Endothelial cell of umbilical vein (primary cell): ENCODE measurements at regions not wholly inside any gene's neighbourhood (a gene's known extent, or its start where the extent isn't known, plus 50 kb on each side); places are given as distances from the start of the nearest gene placed in this dataset.

Experiments
- BruUV-seq: library from RNA; stranded (reverse); fragments of 400-500 nt; replicated peaks from 2 replicates; lab custom pipeline; 2021; lab: Mats Ljungman, UMichigan
- CTCF ChIA-PET: fragments of 300-600, 350-600 bp; sonication (Branson Sonifier 250); formaldehyde crosslinking; loops from one replicate; lab custom pipeline; 2021; ENCODE audit warnings: antibody characterized with exemption, inconsistent platforms; lab: Charles Lee
- POLR2A ChIA-PET: fragments of 300-600, 350-600 bp; sonication (Branson Sonifier 250); formaldehyde crosslinking; loops from one replicate; lab custom pipeline; 2021; ENCODE audit warnings: antibody characterized with exemption, inconsistent platforms; lab: Charles Lee
- DNase-seq: peaks from one replicate; pipeline ENCODE4 v3.0.0-alpha.2; 2011; ENCODE audit warnings: low read depth, low spot score
- FAIRE-seq: peaks from 2 replicates; lab custom pipeline; 2011; peaks lifted over from hg19 to GRCh38; lab: Jason Lieb, UNC
- H2AFZ ChIP-seq: 2 replicates; pipeline ENCODE4 v1.6.0; 2012; ENCODE audit warnings: low read depth, low read length, control low read depth, inconsistent platforms
- H3K27ac ChIP-seq: 2 replicates; pipeline ENCODE4 v1.5.1; 2011; ENCODE audit warnings: low read depth, mild to moderate bottlenecking, control low read depth, low read length, moderate library complexity; ENCODE audit not compliant: insufficient read depth
- H3K27me3 ChIP-seq, 2 experiments: 2 replicates each; pipeline versions ENCODE4 v1.6.0 to v1.6.1; 2011; ENCODE audit warnings: low read length in 2 of 2, mixed read lengths in 1 of 2; ENCODE audit not compliant: control insufficient read depth in 2 of 2, insufficient read depth in 2 of 2
- H3K36me3 ChIP-seq, 2 experiments: 2 replicates in 1 of 2; 3 replicates in 1 of 2; pipeline ENCODE4 v1.5.1; 2011; ENCODE audit warnings: low read length in 2 of 2, mild to moderate bottlenecking in 1 of 2, moderate library complexity in 1 of 2; ENCODE audit not compliant: control insufficient read depth in 2 of 2, insufficient read depth in 2 of 2; ENCODE audit errors: extremely low read depth in 1 of 2
- H3K4me1 ChIP-seq: 3 replicates; pipeline ENCODE4 v1.5.1; 2011; ENCODE audit warnings: mild to moderate bottlenecking, low read length; ENCODE audit not compliant: control insufficient read depth, insufficient read depth; ENCODE audit errors: extremely low read depth
- H3K4me2 ChIP-seq: 2 replicates; pipeline ENCODE4 v1.6.1; 2011; ENCODE audit warnings: low read length, control low read depth, mixed read lengths; ENCODE audit not compliant: insufficient read depth
- H3K4me3 ChIP-seq, 3 experiments: fragments of 200-600 bp in 1 of 3; sonication (generic), shearing (Covaris generic) in 1 of 3; replicated peaks in 1 of 3; 2 replicates each; pipeline ENCODE4 v1.5.1; 2011 to 2016; ENCODE audit warnings: control low read depth in 3 of 3, low read length in 3 of 3, mild to moderate bottlenecking in 2 of 3, inconsistent platforms in 1 of 3, low read depth in 1 of 3, moderate library complexity in 1 of 3; ENCODE audit not compliant: insufficient read depth in 1 of 3
- H3K79me2 ChIP-seq: 2 replicates; pipeline ENCODE4 v1.6.0; 2012; ENCODE audit warnings: low read length, inconsistent platforms; ENCODE audit not compliant: control insufficient read depth, insufficient read depth
- H3K9ac ChIP-seq: replicated peaks from 2 replicates; pipeline ENCODE3; 2011; ENCODE audit warnings: low read length, control low read depth; ENCODE audit not compliant: insufficient read depth; ENCODE audit errors: extremely low read depth
- H3K9me1 ChIP-seq: replicated peaks from 3 replicates; pipeline ENCODE4 v1.6.0; 2011; ENCODE audit warnings: mild to moderate bottlenecking, low read length; ENCODE audit not compliant: control insufficient read depth, insufficient read depth; ENCODE audit errors: extremely low read depth
- H3K9me3 ChIP-seq: replicated peaks from 2 replicates; pipeline ENCODE4 v1.5.1; 2012; ENCODE audit warnings: low read length, inconsistent platforms; ENCODE audit not compliant: control insufficient read depth, insufficient read depth
- H4K20me1 ChIP-seq: replicated peaks from 2 replicates; pipeline ENCODE3; 2011; ENCODE audit warnings: mild to moderate bottlenecking, low read length; ENCODE audit not compliant: control insufficient read depth, insufficient read depth; ENCODE audit errors: extremely low read depth
- FOS ChIP-seq: IDR thresholded peaks from 2 replicates; pipeline ENCODE4 v1.6.1; 2011; ENCODE audit warnings: mild to moderate bottlenecking, low read length, moderate library complexity, borderline replicate concordance; ENCODE audit not compliant: insufficient read depth
- GATA2 ChIP-seq: IDR thresholded peaks from 2 replicates; pipeline ENCODE4 v1.7.0; 2011; ENCODE audit warnings: low read depth, mild to moderate bottlenecking, moderate library complexity, mixed read lengths, low read length; ENCODE audit not compliant: insufficient read length, insufficient read depth
- MYC ChIP-seq: IDR thresholded peaks from one replicate; pipeline ENCODE4 v1.6.1; 2011; ENCODE audit warnings: mild to moderate bottlenecking, low read depth, low read length
- POLR2A ChIP-seq: IDR thresholded peaks from 2 replicates; pipeline ENCODE4 v1.6.1; 2012; ENCODE audit warnings: low read depth, mild to moderate bottlenecking, control low read depth, low read length
- POLR2AphosphoS5 ChIP-seq: IDR thresholded peaks from 2 replicates; pipeline ENCODE4 v1.6.1; 2012; ENCODE audit warnings: low read depth, mild to moderate bottlenecking, control low read depth, low read length, moderate library complexity; ENCODE audit not compliant: insufficient read depth
- dilution Hi-C: fragments of 300-500 bp; cut with MboI; formaldehyde crosslinking; loops from one replicate; pipeline ENCODE4 v1.15.0; 2019; ENCODE audit warnings: low sequenced_read_pairs; ENCODE audit not compliant: extremely low pct_ligation_motif_present
- intact Hi-C: fragments of 100-400 bp; cut with micrococcal nuclease; formaldehyde crosslinking; loops from one replicate; pipeline ENCODE4 v1.10.0; 2022
- TF ChIP-seq, protein P1 (sequence below): IDR thresholded peaks from 2 replicates; pipeline ENCODE4 v1.6.1; 2011; ENCODE audit not compliant: insufficient read depth, insufficient read length
- TF ChIP-seq, protein P2 (sequence below), 2 donors: IDR thresholded peaks; 1 replicate in 1 of 2; 2 replicates in 1 of 2; pipeline ENCODE4 v1.5.1; 2011; ENCODE audit warnings: low read length in 2 of 2, mild to moderate bottlenecking in 2 of 2, moderate library complexity in 2 of 2, control low read depth in 1 of 2, inconsistent platforms in 1 of 2, low read depth in 1 of 2; ENCODE audit not compliant: insufficient read depth in 1 of 2; ENCODE audit errors: extremely low read depth in 1 of 2

DNA sequence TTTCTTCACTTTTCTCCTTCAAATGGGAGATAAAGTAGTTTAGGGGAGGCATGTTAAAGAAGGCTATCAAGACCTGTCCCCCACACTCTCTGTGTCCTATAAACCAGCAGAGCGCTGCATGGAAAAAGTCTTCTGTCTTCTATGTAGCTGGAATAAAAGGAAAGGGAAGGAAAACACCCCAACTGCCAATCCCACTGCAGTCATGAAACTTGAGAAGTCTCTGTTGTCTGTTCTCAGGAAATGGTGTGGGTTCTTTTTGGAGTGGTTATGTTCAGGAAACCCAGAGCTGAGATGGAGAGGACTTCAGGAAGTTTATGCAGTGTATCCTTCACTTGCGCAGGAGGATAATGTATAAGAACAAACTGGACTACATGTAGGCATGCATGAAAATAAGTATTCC lies 274.3 kb downstream of the GAS1 start:
- Histone ChIP-seq H3K79me2 (no peaks in the 10 kb centered on the region), H3K9ac (no peak overlapping the region), H3K9me1 (no peaks in the 10 kb centered on the region), H3K9me3 (no peaks in the 10 kb centered on the region), H3K4me3 (no peak overlapping the region), H2AFZ (no peak overlapping the region), H3K27me3 (no peaks in the 10 kb centered on the region), H3K4me1 (no peaks in the 10 kb centered on the region), H4K20me1 (no peaks in the 10 kb centered on the region), H3K4me2 (no peak overlapping the region), H3K36me3 (no peaks in the 10 kb centered on the region), H3K27ac (no peak overlapping the region)
- dilution Hi-C loops (no loop called here), intact Hi-C loops (no loop called here)
- TF ChIP-seq MYC = no peak
- BruUV-seq = no TSS peak
- DNase-seq (no peak), FAIRE-seq (no peak)
- ChIA-PET CTCF (no interaction called here), POLR2A (no interaction called here)

DNA sequence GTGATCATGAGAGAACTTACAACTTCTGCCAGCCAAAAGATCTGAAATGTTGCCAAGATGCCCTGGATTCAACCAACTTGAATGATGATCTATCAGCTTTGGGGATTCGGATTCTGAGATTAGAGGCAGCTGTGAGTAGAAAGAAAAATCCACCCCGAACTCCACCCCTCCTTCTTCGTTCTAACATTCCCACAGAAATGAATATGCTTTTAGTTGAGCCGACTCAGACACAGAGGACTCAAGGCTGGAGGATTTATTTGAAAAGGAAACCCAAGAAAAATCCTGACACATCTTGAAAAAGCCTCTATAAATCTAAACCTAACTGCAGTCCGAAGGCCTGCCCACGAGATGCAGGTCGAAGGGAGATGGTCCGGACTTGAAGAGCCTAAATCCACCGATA lies 275.0 kb downstream of the GAS1 start:
- no peak overlapping the region for H3K9ac ChIP-seq
- H3K36me3 ChIP-seq = no peaks in the 10 kb centered on the region
- H3K79me2 ChIP-seq = no peaks in the 10 kb centered on the region
- H2AFZ ChIP-seq = no peak overlapping the region
- DNase-seq (no peak), FAIRE-seq (no peak)
- H3K9me1 ChIP-seq = no peaks in the 10 kb centered on the region
- H3K27me3 ChIP-seq = no peaks in the 10 kb centered on the region
- intact Hi-C loops = no loop called here
- dilution Hi-C loops = no loop called here
- H3K27ac ChIP-seq = no peak overlapping the region
- no TSS peak for BruUV-seq
- CTCF ChIA-PET = no interaction called here
- POLR2A ChIA-PET = no interaction called here
- no peak overlapping the region for H3K4me2 ChIP-seq
- no peak overlapping the region for H3K4me3 ChIP-seq
- no peaks in the 10 kb centered on the region for H4K20me1 ChIP-seq
- TF ChIP-seq, protein P1, sequence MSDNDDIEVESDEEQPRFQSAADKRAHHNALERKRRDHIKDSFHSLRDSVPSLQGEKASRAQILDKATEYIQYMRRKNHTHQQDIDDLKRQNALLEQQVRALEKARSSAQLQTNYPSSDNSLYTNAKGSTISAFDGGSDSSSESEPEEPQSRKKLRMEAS = no peak
- TF ChIP-seq MYC (no peak), FOS (no peak), POLR2AphosphoS5 (no peak), GATA2 (no peak), POLR2A (no peak)
- TF ChIP-seq, protein P2, sequence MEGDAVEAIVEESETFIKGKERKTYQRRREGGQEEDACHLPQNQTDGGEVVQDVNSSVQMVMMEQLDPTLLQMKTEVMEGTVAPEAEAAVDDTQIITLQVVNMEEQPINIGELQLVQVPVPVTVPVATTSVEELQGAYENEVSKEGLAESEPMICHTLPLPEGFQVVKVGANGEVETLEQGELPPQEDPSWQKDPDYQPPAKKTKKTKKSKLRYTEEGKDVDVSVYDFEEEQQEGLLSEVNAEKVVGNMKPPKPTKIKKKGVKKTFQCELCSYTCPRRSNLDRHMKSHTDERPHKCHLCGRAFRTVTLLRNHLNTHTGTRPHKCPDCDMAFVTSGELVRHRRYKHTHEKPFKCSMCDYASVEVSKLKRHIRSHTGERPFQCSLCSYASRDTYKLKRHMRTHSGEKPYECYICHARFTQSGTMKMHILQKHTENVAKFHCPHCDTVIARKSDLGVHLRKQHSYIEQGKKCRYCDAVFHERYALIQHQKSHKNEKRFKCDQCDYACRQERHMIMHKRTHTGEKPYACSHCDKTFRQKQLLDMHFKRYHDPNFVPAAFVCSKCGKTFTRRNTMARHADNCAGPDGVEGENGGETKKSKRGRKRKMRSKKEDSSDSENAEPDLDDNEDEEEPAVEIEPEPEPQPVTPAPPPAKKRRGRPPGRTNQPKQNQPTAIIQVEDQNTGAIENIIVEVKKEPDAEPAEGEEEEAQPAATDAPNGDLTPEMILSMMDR (IDR thresholded peaks at IDR 0.05; ENCODE audit: extremely low read depth in 1 of 2, insufficient read depth in 1 of 2, low read depth in 1 of 2, low read length in 2 of 2) = no peak
- H3K4me1 ChIP-seq = no peaks in the 10 kb centered on the region
- no peaks in the 10 kb centered on the region for H3K9me3 ChIP-seq
